Urinary bladder (tissue), 3 donors: ENCODE measurements at regions not wholly inside any gene's neighbourhood (a gene's known extent, or its start where the extent isn't known, plus 50 kb on each side); places are given as distances from the start of the nearest gene placed in this dataset.
"Not testable (repeated sequence)": the region's sequence is repeated elsewhere in the genome, so short reads cannot be mapped to it uniquely, and the experiment has no call there.

Experiments
- DNase-seq: peaks from one replicate; pipeline ENCODE4 v3.0.0-alpha.2; 2015; ENCODE audit errors: extremely low spot score
- H3K27ac ChIP-seq: one replicate; pipeline ENCODE4 v1.5.1; 2013; ENCODE audit warnings: low read depth, mild to moderate bottlenecking, moderate library complexity
- H3K36me3 ChIP-seq: one replicate; pipeline ENCODE4 v1.6.1; 2013; ENCODE audit warnings: mild to moderate bottlenecking, moderate library complexity; ENCODE audit not compliant: insufficient read depth
- H3K4me1 ChIP-seq: one replicate; pipeline ENCODE4 v1.6.1; 2013; ENCODE audit warnings: mild to moderate bottlenecking, moderate library complexity; ENCODE audit not compliant: insufficient read depth
- H3K4me3 ChIP-seq: one replicate; pipeline ENCODE4 v1.5.1; 2013; ENCODE audit warnings: low read depth, low read length
- WGBS: extraction: QIAGEN DNeasy Blood & Tissue Kit; methylation state at CpG from one replicate; pipeline ENCODE4 v1.1.7; 2013; 5-methylcytosine and 5-hydroxymethylcytosine counted together
- donor health status: healthy with polysubstance abuse.
- donor health status: healthy.

DNA sequence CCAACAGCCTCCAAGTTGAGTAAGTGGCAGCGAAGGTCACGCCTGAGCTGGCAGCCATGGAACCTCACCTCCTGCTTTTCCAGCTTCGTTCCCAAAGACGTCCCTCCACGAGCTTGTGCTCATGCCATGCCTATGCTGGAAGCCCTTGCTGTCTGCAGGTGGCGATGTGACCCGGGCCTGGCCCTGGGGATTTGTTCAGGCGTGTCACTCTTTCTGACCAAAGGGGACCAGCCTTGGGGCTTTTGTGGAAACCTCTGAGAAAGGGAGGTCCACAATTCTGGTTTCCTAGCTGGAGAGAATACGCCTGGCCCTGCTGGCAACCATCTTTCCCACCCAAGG is 183.4 kb downstream of the TRIM43 start:
- not testable (repeated sequence) for DNase-seq, H3K36me3 ChIP-seq
- WGBS: 39% methylated on average over 5 of the region's 9 CpGs

More for the DNA sequence above, 183.4 kb downstream of the TRIM43 start:
- not testable (repeated sequence) for H3K27ac ChIP-seq, H3K4me3 ChIP-seq, H3K4me1 ChIP-seq
